Epithelial cell of proximal tubule (primary cell): ENCODE measurements at regions not wholly inside any gene's neighbourhood (a gene's known extent, or its start where the extent isn't known, plus 50 kb on each side); places are given as distances from the start of the nearest gene placed in this dataset.

Experiments
- DNase-seq: peaks from one replicate; pipeline ENCODE4 v3.0.0-alpha.2; 2011; ENCODE audit warnings: low read depth
- H3K4me3 ChIP-seq: 2 replicates; pipeline ENCODE4 v1.5.1; 2011; ENCODE audit warnings: low read depth, mild to moderate bottlenecking, low read length
- TF ChIP-seq, protein P1 (sequence below): conservative IDR thresholded peaks from 2 replicates; pipeline ENCODE4 v1.5.1; 2012; ENCODE audit warnings: low read depth, mild to moderate bottlenecking, low read length

DNA sequence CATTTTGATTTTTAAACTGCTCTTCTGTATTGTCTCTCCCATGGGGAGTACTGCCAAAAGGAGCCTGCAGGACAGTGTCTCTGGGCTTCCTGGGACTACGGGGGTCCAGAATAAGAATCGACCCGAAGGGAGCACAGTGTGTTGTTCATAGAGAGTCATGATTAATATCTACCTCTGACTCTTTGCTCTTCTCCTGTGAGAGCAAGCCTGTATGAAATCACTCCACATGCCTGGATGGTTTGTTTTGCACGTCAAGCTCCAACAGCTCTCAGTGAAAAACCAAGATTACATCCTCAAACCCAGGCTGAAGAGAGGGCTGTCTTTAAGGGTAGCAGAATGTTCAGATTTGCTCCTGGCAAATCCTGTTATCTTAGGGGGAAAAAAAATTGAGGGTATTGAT is 1860.0 kb upstream of the WWC1 start:
- DNase-seq: no peak
- H3K4me3 ChIP-seq: no peak overlapping the region
- TF ChIP-seq, protein P1, sequence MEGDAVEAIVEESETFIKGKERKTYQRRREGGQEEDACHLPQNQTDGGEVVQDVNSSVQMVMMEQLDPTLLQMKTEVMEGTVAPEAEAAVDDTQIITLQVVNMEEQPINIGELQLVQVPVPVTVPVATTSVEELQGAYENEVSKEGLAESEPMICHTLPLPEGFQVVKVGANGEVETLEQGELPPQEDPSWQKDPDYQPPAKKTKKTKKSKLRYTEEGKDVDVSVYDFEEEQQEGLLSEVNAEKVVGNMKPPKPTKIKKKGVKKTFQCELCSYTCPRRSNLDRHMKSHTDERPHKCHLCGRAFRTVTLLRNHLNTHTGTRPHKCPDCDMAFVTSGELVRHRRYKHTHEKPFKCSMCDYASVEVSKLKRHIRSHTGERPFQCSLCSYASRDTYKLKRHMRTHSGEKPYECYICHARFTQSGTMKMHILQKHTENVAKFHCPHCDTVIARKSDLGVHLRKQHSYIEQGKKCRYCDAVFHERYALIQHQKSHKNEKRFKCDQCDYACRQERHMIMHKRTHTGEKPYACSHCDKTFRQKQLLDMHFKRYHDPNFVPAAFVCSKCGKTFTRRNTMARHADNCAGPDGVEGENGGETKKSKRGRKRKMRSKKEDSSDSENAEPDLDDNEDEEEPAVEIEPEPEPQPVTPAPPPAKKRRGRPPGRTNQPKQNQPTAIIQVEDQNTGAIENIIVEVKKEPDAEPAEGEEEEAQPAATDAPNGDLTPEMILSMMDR: no peak

DNA sequence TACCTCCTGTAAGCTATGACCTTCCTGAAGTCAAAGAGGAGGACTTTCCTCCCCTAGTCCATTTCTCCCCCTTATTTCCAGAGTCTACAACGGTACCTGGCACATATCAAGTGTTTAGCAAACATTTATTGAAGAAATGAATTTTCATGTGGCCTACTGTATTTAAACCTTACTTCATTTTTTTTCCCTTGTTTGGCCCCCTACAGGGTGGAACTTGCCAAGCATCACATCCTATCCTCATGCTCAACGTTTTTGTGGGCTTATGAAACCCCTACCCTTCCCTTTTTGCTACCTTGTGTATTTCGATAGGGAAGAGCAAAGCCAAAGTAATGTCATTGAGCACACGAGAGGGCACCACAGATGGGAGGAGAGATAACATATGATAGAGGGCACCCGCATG is 1857.8 kb upstream of the WWC1 start:
- H3K4me3 ChIP-seq: no peak overlapping the region
- no peak for DNase-seq
- TF ChIP-seq, protein P1: no peak

DNA sequence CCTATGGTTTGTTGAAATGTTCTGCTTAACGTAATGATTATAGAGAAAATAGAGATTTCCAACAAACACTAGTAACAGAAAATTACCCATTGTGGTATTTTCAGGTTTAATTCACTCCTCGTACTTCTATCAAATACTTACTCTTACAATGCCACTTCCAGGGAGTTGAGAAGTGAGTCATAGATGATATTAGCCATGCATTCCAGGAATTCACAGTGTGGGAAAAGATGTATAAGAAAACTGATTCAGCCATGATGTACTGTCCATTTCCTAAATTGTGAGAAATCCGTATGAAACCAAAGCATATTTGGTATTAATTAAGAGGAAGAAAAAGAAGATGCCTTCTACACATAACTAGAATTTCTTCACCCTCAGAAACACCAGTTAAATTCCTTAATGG is 1854.6 kb upstream of the WWC1 start:
- TF ChIP-seq, protein P1: no peak
- DNase-seq: peak; percentile 4

DNA sequence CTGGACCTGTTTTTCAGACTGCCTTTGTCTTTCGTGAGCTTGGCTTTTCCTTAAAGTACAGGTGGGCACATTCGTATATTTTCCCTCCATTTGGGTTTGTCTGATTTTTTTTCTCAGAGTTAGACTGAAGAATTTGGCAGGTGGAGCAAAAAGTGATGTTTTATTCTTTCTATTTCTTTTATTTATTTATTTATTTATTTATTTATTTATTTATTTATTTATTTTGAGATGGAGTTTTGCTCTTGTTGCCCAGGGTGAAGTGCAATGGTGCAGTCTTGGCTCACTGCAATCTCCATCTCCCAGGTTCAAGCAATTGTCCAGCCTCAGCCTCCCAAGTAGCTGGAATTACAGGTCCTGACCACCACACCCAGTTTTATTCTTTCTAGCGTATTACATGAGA is 1805.1 kb upstream of the WWC1 start:
- no peak for DNase-seq
- TF ChIP-seq, protein P1: no peak
- no peak overlapping the region for H3K4me3 ChIP-seq

More for the DNA sequence above, 1854.6 kb upstream of the WWC1 start:
- H3K4me3 ChIP-seq: no peak overlapping the region

DNA sequence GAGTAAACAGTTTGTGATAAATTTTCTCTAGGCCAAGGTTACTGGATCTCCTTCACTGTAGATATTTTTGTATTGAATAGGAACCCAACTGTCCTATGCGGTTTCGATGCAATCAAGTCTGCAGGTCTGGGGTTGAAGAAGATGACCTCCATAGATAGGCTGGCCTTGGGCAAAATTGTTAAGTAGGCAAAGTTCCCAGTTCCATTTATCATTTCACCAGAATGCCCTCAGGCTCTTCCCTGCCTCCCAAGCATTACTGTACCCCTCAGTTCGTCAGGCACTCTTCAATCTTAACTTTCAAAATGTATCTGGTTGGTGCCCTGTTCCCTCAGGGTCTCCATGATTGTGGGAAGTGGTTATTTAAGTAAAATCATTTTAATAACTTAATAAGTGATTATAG is 1802.9 kb upstream of the WWC1 start:
- H3K4me3 ChIP-seq: no peak overlapping the region
- DNase-seq: no peak
- TF ChIP-seq, protein P1: no peak

DNA sequence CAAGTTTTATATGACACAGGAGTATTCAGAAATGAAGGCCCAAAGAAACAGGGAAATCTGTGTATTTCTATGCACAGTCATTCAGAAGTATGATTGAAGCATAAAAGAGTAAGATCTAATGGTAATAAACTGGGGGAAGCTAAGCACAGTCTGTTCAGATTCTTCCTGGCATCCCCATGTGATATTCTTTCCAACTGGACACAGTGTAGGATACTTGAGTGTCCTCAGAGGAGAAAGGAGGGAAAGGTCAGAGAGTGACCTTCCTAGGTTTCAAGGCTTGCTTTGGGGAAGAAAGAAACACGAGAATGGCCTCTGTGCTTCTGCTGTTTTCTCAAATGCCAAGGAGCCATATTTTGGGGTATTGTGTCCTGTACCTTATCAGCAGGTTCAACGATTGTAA is 1798.4 kb upstream of the WWC1 start:
- H3K4me3 ChIP-seq: no peak overlapping the region
- DNase-seq: no peak
- TF ChIP-seq, protein P1: no peak

DNA sequence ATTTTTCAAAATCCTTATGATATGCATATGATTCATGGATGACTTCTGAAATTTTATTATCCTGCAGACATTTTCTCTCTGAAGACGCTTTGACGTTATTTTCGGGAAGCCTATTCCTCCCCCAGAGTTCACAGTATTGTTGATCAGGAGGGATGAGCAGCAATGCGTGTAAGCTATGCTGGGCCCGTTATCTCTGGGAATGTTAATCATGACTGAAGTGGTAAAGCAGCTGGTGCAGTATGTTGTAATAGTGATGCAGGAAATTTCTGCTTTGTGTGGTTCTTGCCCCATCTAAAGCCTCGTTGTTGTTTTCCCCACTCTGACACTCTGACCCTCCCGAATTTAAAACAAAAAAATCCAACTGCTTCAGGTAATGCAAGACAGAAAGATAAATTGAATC is 1797.8 kb upstream of the WWC1 start:
- DNase-seq: no peak
- TF ChIP-seq, protein P1: no peak
- no peak overlapping the region for H3K4me3 ChIP-seq
